ENCODE measurements at regions not wholly inside any gene's neighbourhood (a gene's known extent, or its start where the extent isn't known, plus 50 kb on each side); places are given as distances from the start of the nearest gene placed in this dataset.
"Not testable (repeated sequence)": the region's sequence is repeated elsewhere in the genome, so short reads cannot be mapped to it uniquely, and the experiment has no call there.

GRCh38 chr4:12609212-12609875 lies 874.8 kb downstream of the RAB28 start:
- H3K27ac ChIP-seq (ENCODE audit: low read depth, low read length); H3K36me3 ChIP-seq (ENCODE audit: control insufficient read depth in 5 of 5, insufficient read depth in 5 of 5, low read length in 5 of 5); H3K9me3 ChIP-seq (ENCODE audit: control insufficient read depth in 5 of 5, low read length in 5 of 5); H3K4me1 ChIP-seq (ENCODE audit: control insufficient read depth in 5 of 5, insufficient read depth in 5 of 5, low read length in 5 of 5); H3K9ac ChIP-seq (ENCODE audit: low read length in 5 of 5); H3K27me3 ChIP-seq (ENCODE audit: control insufficient read depth in 5 of 5, insufficient read depth in 4 of 5, low read length in 5 of 5); H3K4me3 ChIP-seq (ENCODE audit: low read depth in 1 of 5, low read length in 5 of 5): not testable (repeated sequence)

GRCh38 chr4:12595986-12596385 lies 888.2 kb downstream of the RAB28 start:
- Histone ChIP-seq H3K27me3 (ENCODE audit: control insufficient read depth in 5 of 5, insufficient read depth in 4 of 5, low read length in 5 of 5) (no peaks in the 10 kb centered on the region), H3K27ac (ENCODE audit: low read depth, low read length) (no peak overlapping the region), H3K36me3 (ENCODE audit: control insufficient read depth in 5 of 5, insufficient read depth in 5 of 5, low read length in 5 of 5) (no peaks in the 10 kb centered on the region), H3K4me1 (ENCODE audit: control insufficient read depth in 5 of 5, insufficient read depth in 5 of 5, low read length in 5 of 5) (no peaks in the 10 kb centered on the region), H3K4me3 (ENCODE audit: low read depth in 1 of 5, low read length in 5 of 5) (no peak overlapping the region), H3K9ac (ENCODE audit: low read length in 5 of 5) (no peak overlapping the region), H3K9me3 (ENCODE audit: control insufficient read depth in 5 of 5, low read length in 5 of 5) (peaks cover 0 to 9% (median 3%) of the 10 kb centered on the region in 5 donors)

DNA sequence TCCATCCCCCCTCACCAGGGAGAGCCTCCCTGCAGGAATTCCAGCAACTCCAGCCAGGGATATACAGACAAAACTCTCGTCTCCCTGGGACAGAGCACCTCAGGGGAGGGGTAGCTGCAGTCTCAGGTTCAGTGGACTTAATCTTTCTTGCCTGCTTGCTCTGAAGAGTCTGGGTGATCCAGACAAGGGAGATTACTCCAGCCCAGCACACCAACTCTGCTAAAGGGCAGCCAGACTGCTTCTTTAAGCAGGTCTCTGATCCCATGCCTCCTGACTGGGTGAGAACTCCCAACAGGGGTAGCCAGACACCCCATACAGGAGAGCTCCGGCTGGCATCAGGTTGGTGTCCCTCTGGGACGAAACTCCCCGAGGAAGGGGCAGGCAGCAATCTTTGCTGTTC lies 888.7 kb downstream of the RAB28 start:
- Histone ChIP-seq H3K9me3 (ENCODE audit: control insufficient read depth in 5 of 5, low read length in 5 of 5) (peaks cover 0 to 9% (median 3%) of the 10 kb centered on the region in 5 donors), H3K36me3 (ENCODE audit: control insufficient read depth in 5 of 5, insufficient read depth in 5 of 5, low read length in 5 of 5) (no peaks in the 10 kb centered on the region), H3K4me1 (ENCODE audit: control insufficient read depth in 5 of 5, insufficient read depth in 5 of 5, low read length in 5 of 5) (no peaks in the 10 kb centered on the region), H3K9ac (ENCODE audit: low read length in 5 of 5) (no peak overlapping the region), H3K27ac (ENCODE audit: low read depth, low read length) (no peak overlapping the region), H3K27me3 (ENCODE audit: control insufficient read depth in 5 of 5, insufficient read depth in 4 of 5, low read length in 5 of 5) (no peaks in the 10 kb centered on the region), H3K4me3 (ENCODE audit: low read depth in 1 of 5, low read length in 5 of 5) (no peak overlapping the region)

- no peaks in the 10 kb centered on the region for H3K27me3 ChIP-seq (ENCODE audit: control insufficient read depth in 5 of 5, insufficient read depth in 4 of 5, low read length in 5 of 5)
- no peaks in the 10 kb centered on the region for H3K36me3 ChIP-seq (ENCODE audit: control insufficient read depth in 5 of 5, insufficient read depth in 5 of 5, low read length in 5 of 5)
- no peaks in the 10 kb centered on the region for H3K9me3 ChIP-seq (ENCODE audit: control insufficient read depth in 5 of 5, low read length in 5 of 5)
- H3K9ac ChIP-seq (ENCODE audit: low read length in 5 of 5), result no peak overlapping the region
- H3K4me1 ChIP-seq (ENCODE audit: control insufficient read depth in 5 of 5, insufficient read depth in 5 of 5, low read length in 5 of 5), result no peaks in the 10 kb centered on the region
- H3K4me3 ChIP-seq (ENCODE audit: low read depth in 1 of 5, low read length in 5 of 5), result no peak overlapping the region
- H3K27ac ChIP-seq (ENCODE audit: low read depth, low read length), result no peak overlapping the region
Measured at GRCh38 chr4:12588582-12588981, 895.6 kb downstream of the RAB28 start.

DNA sequence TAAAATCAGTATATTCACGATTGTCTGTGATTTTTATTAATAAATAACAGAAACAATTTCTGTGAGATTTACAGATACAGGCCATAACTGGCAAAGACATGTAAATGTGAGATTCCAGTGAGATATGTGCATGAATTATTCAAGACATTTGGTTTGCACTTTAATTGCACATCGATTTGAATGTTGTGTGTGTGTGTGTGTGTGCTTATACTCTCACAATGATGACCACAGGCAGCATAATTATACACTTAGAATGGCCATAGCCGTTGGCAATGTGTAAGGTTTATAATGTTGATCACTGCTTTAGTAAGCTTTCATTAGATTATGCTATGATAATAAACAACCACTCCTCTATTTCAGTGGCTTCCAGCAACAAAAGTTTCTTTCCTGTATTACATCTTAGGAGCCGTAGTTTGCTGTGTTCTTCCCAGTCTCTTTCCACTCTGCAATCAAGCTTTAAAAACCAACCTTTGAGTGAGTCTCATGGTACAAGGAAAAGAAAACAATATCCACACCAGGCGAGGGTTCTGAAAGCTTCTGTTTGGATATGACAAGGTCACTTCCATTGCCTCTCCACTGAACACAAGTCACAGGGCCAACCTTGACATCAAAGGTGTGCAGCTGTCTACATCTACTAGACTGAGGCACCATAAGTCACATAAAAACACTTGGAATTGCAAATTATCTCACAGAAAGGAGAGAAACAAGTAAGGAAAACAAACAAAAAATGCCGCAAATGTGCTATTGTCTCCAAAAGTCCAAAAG lies 897.7 kb downstream of the RAB28 start:
- Histone ChIP-seq H3K9me3 (ENCODE audit: control insufficient read depth in 5 of 5, low read length in 5 of 5) (no peaks in the 10 kb centered on the region), H3K4me1 (ENCODE audit: control insufficient read depth in 5 of 5, insufficient read depth in 5 of 5, low read length in 5 of 5) (no peaks in the 10 kb centered on the region), H3K4me3 (ENCODE audit: low read depth in 1 of 5, low read length in 5 of 5) (no peak overlapping the region), H3K36me3 (ENCODE audit: control insufficient read depth in 5 of 5, insufficient read depth in 5 of 5, low read length in 5 of 5) (no peaks in the 10 kb centered on the region), H3K27ac (ENCODE audit: low read depth, low read length) (no peak overlapping the region), H3K27me3 (ENCODE audit: control insufficient read depth in 5 of 5, insufficient read depth in 4 of 5, low read length in 5 of 5) (no peaks in the 10 kb centered on the region), H3K9ac (ENCODE audit: low read length in 5 of 5) (no peak overlapping the region)

GRCh38 chr4:12584116-12584875 lies 899.8 kb downstream of the RAB28 start:
- H3K27me3 ChIP-seq (ENCODE audit: control insufficient read depth in 5 of 5, insufficient read depth in 4 of 5, low read length in 5 of 5), result no peaks in the 10 kb centered on the region
- no peak overlapping the region for H3K9ac ChIP-seq (ENCODE audit: low read length in 5 of 5)
- no peaks in the 10 kb centered on the region for H3K9me3 ChIP-seq (ENCODE audit: control insufficient read depth in 5 of 5, low read length in 5 of 5)
- H3K36me3 ChIP-seq (ENCODE audit: control insufficient read depth in 5 of 5, insufficient read depth in 5 of 5, low read length in 5 of 5), result no peaks in the 10 kb centered on the region
- no peak overlapping the region for H3K27ac ChIP-seq (ENCODE audit: low read depth, low read length)
- H3K4me1 ChIP-seq (ENCODE audit: control insufficient read depth in 5 of 5, insufficient read depth in 5 of 5, low read length in 5 of 5), result no peaks in the 10 kb centered on the region
- H3K4me3 ChIP-seq (ENCODE audit: low read depth in 1 of 5, low read length in 5 of 5), result no peak overlapping the region

DNA sequence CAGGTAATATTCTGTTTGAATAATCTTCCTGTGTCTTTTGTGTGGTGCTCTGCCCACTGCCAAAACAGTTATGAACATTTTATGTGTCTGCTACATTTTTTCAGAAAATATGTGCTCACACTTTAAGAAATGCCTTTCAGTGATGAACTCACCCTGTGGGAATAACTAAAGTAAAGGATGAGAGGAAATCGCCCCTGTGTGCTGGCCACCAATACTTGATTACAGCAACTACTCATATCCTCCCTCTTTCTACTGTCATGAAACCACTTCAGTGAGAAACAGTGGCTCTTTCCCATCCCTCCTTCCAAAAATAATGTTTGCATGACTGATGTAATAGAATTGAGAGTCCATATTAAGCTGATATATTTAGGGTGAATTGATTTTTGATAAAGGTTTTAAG lies 900.9 kb downstream of the RAB28 start:
- H3K4me3 ChIP-seq (ENCODE audit: low read depth in 1 of 5, low read length in 5 of 5), result no peak overlapping the region
- no peaks in the 10 kb centered on the region for H3K36me3 ChIP-seq (ENCODE audit: control insufficient read depth in 5 of 5, insufficient read depth in 5 of 5, low read length in 5 of 5)
- no peaks in the 10 kb centered on the region for H3K27me3 ChIP-seq (ENCODE audit: control insufficient read depth in 5 of 5, insufficient read depth in 4 of 5, low read length in 5 of 5)
- H3K27ac ChIP-seq (ENCODE audit: low read depth, low read length), result no peak overlapping the region
- H3K4me1 ChIP-seq (ENCODE audit: control insufficient read depth in 5 of 5, insufficient read depth in 5 of 5, low read length in 5 of 5), result no peaks in the 10 kb centered on the region
- H3K9ac ChIP-seq (ENCODE audit: low read length in 5 of 5), result no peak overlapping the region
- H3K9me3 ChIP-seq (ENCODE audit: control insufficient read depth in 5 of 5, low read length in 5 of 5), result no peaks in the 10 kb centered on the region

DNA sequence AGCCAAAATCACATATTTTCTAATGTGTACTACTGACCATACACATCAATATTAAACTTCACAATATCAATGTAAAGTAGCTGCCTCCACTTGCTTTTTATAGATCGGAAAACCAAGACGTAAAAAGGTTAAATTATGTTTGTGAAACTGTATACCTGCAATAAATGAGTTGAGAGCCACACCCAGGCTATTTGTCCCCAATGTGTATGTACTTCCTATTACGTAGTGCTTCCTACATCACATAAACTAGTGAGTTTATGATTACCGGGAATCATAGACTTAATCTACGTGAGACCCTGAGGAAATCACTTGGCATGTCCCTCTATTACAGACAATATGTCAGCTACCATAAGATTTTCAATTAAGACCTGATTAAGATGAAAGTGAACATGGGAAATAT lies 903.4 kb downstream of the RAB28 start:
- H3K4me3 ChIP-seq (ENCODE audit: low read depth in 1 of 5, low read length in 5 of 5), result no peak overlapping the region
- H3K4me1 ChIP-seq (ENCODE audit: control insufficient read depth in 5 of 5, insufficient read depth in 5 of 5, low read length in 5 of 5), result no peaks in the 10 kb centered on the region
- no peaks in the 10 kb centered on the region for H3K9me3 ChIP-seq (ENCODE audit: control insufficient read depth in 5 of 5, low read length in 5 of 5)
- no peaks in the 10 kb centered on the region for H3K36me3 ChIP-seq (ENCODE audit: control insufficient read depth in 5 of 5, insufficient read depth in 5 of 5, low read length in 5 of 5)
- no peak overlapping the region for H3K9ac ChIP-seq (ENCODE audit: low read length in 5 of 5)
- no peaks in the 10 kb centered on the region for H3K27me3 ChIP-seq (ENCODE audit: control insufficient read depth in 5 of 5, insufficient read depth in 4 of 5, low read length in 5 of 5)
- H3K27ac ChIP-seq (ENCODE audit: low read depth, low read length), result no peak overlapping the region

DNA sequence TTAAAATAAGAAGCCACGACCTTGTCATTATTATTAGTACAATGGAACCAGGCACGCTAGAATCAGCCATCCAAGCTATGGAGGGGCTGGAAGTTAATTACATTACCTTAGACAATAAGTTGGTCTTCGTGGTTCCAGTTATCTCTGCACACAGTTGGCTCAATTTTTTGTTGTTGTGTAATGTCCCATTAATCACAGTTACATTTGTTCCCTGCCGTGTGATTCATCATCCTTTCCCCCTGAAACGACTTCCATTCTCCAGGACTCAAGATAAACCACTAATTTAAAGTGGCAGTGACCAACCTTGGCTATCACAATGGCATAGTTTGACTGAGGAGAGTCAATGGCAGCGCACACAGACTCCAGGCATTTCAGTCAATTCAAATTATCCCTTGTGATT lies 905.0 kb downstream of the RAB28 start:
- no peaks in the 10 kb centered on the region for H3K9me3 ChIP-seq (ENCODE audit: control insufficient read depth in 5 of 5, low read length in 5 of 5)
- no peaks in the 10 kb centered on the region for H3K36me3 ChIP-seq (ENCODE audit: control insufficient read depth in 5 of 5, insufficient read depth in 5 of 5, low read length in 5 of 5)
- H3K27me3 ChIP-seq (ENCODE audit: control insufficient read depth in 5 of 5, insufficient read depth in 4 of 5, low read length in 5 of 5), result no peaks in the 10 kb centered on the region
- no peak overlapping the region for H3K4me3 ChIP-seq (ENCODE audit: low read depth in 1 of 5, low read length in 5 of 5)
- no peak overlapping the region for H3K27ac ChIP-seq (ENCODE audit: low read depth, low read length)
- H3K4me1 ChIP-seq (ENCODE audit: control insufficient read depth in 5 of 5, insufficient read depth in 5 of 5, low read length in 5 of 5), result no peaks in the 10 kb centered on the region
- no peak overlapping the region for H3K9ac ChIP-seq (ENCODE audit: low read length in 5 of 5)

GRCh38 chr4:12576409-12576808 lies 907.7 kb downstream of the RAB28 start:
- Histone ChIP-seq H3K4me1 (ENCODE audit: control insufficient read depth in 5 of 5, insufficient read depth in 5 of 5, low read length in 5 of 5) (no peaks in the 10 kb centered on the region), H3K27ac (ENCODE audit: low read depth, low read length) (no peak overlapping the region), H3K9ac (ENCODE audit: low read length in 5 of 5) (no peak overlapping the region), H3K27me3 (ENCODE audit: control insufficient read depth in 5 of 5, insufficient read depth in 4 of 5, low read length in 5 of 5) (no peaks in the 10 kb centered on the region), H3K4me3 (ENCODE audit: low read depth in 1 of 5, low read length in 5 of 5) (no peak overlapping the region), H3K36me3 (ENCODE audit: control insufficient read depth in 5 of 5, insufficient read depth in 5 of 5, low read length in 5 of 5) (no peaks in the 10 kb centered on the region), H3K9me3 (ENCODE audit: control insufficient read depth in 5 of 5, low read length in 5 of 5) (no peaks in the 10 kb centered on the region)

Measured in subcutaneous abdominal adipose tissue (tissue), 5 donors.